Endodermal cell (in vitro differentiated cells): ENCODE measurements at regions not wholly inside any gene's neighbourhood (a gene's known extent, or its start where the extent isn't known, plus 50 kb on each side); places are given as distances from the start of the nearest gene placed in this dataset.

Source experiments
- DNase-seq: peaks from one replicate; pipeline ENCODE4 v3.0.0-alpha.2; 2017
- H3K27ac ChIP-seq: 2 replicates; pipeline ENCODE4 v1.5.1; 2013; ENCODE audit warnings: mild to moderate bottlenecking, low read depth, low read length, moderate library complexity
- H3K27me3 ChIP-seq: 2 replicates; pipeline ENCODE4 v1.6.1; 2013; ENCODE audit warnings: mild to moderate bottlenecking, low read length, moderate library complexity; ENCODE audit not compliant: insufficient read depth, control insufficient read depth, poor library complexity, severe bottlenecking
- H3K36me3 ChIP-seq: 2 replicates; pipeline ENCODE4 v1.7.0; 2013; ENCODE audit warnings: mild to moderate bottlenecking, low read length, moderate library complexity; ENCODE audit not compliant: control insufficient read depth, insufficient read depth
- H3K4me1 ChIP-seq: one replicate; pipeline ENCODE4 v1.7.0; 2013; ENCODE audit warnings: low read length; ENCODE audit not compliant: control insufficient read depth, insufficient read depth
- H3K4me3 ChIP-seq: 2 replicates; pipeline ENCODE4 v1.5.1; 2013; ENCODE audit warnings: mild to moderate bottlenecking, low read length, moderate library complexity
- H3K9ac ChIP-seq: 2 replicates; pipeline ENCODE4 v1.6.1; 2013; ENCODE audit warnings: mild to moderate bottlenecking, low read length, moderate library complexity; ENCODE audit not compliant: poor library complexity, severe bottlenecking; ENCODE audit errors: extremely low read depth
- H3K9me3 ChIP-seq: 2 replicates; pipeline ENCODE4 v1.6.1; 2013; ENCODE audit warnings: mild to moderate bottlenecking, low read length, moderate library complexity; ENCODE audit not compliant: control insufficient read depth
- H3K27ac Mint-ChIP-seq: 2 replicates; pipeline ENCODE4 v1.8.0; 2020; ENCODE audit warnings: mixed read lengths
- H3K27me3 Mint-ChIP-seq: 2 replicates; pipeline ENCODE4 v1.8.0; 2021; ENCODE audit warnings: mild to moderate bottlenecking, mixed read lengths; ENCODE audit not compliant: insufficient read depth
- H3K36me3 Mint-ChIP-seq: 2 replicates; pipeline ENCODE4 v1.8.0; 2020; ENCODE audit warnings: low read depth, mixed read lengths
- H3K4me1 Mint-ChIP-seq: 2 replicates; pipeline ENCODE4 v1.8.0; 2020; ENCODE audit warnings: mixed read lengths
- H3K4me3 Mint-ChIP-seq: 2 replicates; pipeline ENCODE4 v1.8.0; 2020; ENCODE audit warnings: mild to moderate bottlenecking, moderate library complexity, mixed read lengths
- H3K9me3 Mint-ChIP-seq: 2 replicates; pipeline ENCODE4 v1.8.0; 2020; ENCODE audit warnings: mild to moderate bottlenecking, mixed read lengths
- WGBS, 2 experiments: methylation state at CpG; one replicate each; pipeline versions ENCODE4 v1.1.5 to v1.1.7; 2013; ENCODE audit warnings: missing lambda C conversion rate in 2 of 2, mixed read lengths in 1 of 2; ENCODE audit not compliant: insufficient coverage in 1 of 2, insufficient read length in 1 of 2; 5-methylcytosine and 5-hydroxymethylcytosine counted together
- TF ChIP-seq, protein P1 (sequence below): fragments of 200-600 bp; sonication (generic); conservative IDR thresholded peaks from 2 replicates; pipeline ENCODE4 v1.5.0; 2021; ENCODE audit warnings: antibody characterized with exemption, mild to moderate bottlenecking

DNA sequence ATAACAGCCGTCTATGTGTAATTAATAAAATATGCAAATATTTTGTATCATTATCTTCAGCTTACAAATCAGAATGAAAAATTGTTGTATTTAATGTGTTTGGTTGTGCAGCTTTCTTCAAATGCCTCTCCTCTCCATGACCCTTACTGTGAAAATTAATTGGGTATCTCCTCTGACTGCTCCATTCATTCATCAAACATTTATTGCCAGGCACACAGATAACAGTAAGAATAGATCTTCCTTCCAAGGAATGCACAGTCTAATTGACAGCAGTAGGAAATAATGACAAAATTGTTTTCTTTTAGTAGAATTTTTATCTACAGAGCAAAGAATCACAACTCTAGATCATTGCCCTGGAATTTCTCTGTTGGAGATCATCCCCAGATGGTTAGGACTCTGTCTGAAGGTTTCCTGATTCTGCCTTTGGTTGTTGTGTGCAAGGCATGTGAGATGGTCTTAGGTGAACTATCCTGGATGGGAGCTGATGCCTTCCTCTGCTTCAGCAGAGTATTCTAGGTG lies 395.0 kb upstream of the FAT1 start:
- Mint-ChIP-seq H3K4me1 (no peaks in the 10 kb centered on the region), H3K9me3 (no peaks in the 10 kb centered on the region), H3K4me3 (no peak overlapping the region), H3K27me3 (no peaks in the 10 kb centered on the region), H3K36me3 (no peaks in the 10 kb centered on the region), H3K27ac (no peak overlapping the region)
- H3K4me1 ChIP-seq: no peaks in the 10 kb centered on the region
- H3K9me3 ChIP-seq: no peaks in the 10 kb centered on the region
- H3K27ac ChIP-seq: no peak overlapping the region
- H3K36me3 ChIP-seq: no peaks in the 10 kb centered on the region
- WGBS, 2 experiments: no CpG with 5 or more reads among the region's 1 CpG
- no peak overlapping the region for H3K9ac ChIP-seq
- no peak for DNase-seq
- TF ChIP-seq, protein P1, sequence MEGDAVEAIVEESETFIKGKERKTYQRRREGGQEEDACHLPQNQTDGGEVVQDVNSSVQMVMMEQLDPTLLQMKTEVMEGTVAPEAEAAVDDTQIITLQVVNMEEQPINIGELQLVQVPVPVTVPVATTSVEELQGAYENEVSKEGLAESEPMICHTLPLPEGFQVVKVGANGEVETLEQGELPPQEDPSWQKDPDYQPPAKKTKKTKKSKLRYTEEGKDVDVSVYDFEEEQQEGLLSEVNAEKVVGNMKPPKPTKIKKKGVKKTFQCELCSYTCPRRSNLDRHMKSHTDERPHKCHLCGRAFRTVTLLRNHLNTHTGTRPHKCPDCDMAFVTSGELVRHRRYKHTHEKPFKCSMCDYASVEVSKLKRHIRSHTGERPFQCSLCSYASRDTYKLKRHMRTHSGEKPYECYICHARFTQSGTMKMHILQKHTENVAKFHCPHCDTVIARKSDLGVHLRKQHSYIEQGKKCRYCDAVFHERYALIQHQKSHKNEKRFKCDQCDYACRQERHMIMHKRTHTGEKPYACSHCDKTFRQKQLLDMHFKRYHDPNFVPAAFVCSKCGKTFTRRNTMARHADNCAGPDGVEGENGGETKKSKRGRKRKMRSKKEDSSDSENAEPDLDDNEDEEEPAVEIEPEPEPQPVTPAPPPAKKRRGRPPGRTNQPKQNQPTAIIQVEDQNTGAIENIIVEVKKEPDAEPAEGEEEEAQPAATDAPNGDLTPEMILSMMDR: no peak
- H3K4me3 ChIP-seq: no peak overlapping the region
- no peaks in the 10 kb centered on the region for H3K27me3 ChIP-seq

DNA sequence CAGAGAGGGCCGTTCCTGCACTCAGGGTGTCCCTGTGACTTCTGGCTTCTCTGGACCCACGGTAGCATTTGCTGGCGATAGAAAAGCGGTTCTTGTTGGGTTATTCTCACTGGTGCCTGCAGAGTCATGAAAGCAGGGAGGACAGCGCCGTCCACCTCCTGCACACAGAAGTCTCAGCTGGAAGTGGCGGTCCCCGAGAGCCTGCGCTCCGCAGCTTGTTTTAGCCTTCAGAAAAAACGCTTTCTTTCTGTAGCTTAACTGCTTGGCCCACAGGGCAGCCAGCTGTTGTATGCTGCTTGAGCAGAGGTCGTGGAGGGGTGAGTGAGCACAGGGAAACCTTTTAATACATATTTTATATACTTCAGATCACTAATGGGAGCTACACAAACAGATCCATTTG lies 400.7 kb upstream of the FAT1 start:
- H3K9me3 ChIP-seq: no peaks in the 10 kb centered on the region
- no peaks in the 10 kb centered on the region for H3K4me1 Mint-ChIP-seq
- no peaks in the 10 kb centered on the region for H3K27me3 ChIP-seq
- no peaks in the 10 kb centered on the region for H3K4me1 ChIP-seq
- no peaks in the 10 kb centered on the region for H3K27me3 Mint-ChIP-seq
- H3K4me3 ChIP-seq: no peak overlapping the region
- WGBS, 2 experiments: 87 to 94% methylated on average over 4 to 12 of the region's 12 CpGs
- TF ChIP-seq, protein P1: no peak
- no peak overlapping the region for H3K9ac ChIP-seq
- H3K27ac ChIP-seq: no peak overlapping the region
- H3K36me3 ChIP-seq: no peaks in the 10 kb centered on the region
- no peaks in the 10 kb centered on the region for H3K36me3 Mint-ChIP-seq
- H3K27ac Mint-ChIP-seq: no peak overlapping the region
- no peak overlapping the region for H3K4me3 Mint-ChIP-seq
- DNase-seq: no peak
- H3K9me3 Mint-ChIP-seq: no peaks in the 10 kb centered on the region

DNA sequence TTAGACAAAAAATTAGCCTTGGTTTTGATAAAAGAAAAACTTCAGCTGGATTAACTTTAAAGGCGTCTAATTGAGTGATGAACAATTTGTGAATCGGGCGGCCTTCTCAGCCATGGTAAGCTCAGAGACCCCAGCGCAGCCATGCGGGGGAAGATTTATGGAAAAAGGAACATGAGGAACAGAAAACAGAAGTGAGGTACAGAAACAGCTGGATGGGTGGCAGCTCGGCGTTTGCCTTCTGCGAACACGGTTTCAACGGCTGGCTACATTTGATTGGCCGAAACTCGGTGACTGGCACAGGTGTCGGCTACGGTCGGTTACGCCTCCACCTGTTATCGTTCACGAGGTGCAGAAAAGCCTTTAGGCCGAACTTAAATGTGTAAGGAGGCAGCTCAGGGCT lies 401.4 kb upstream of the FAT1 start:
- H3K9ac ChIP-seq: no peak overlapping the region
- H3K27ac ChIP-seq: no peak overlapping the region
- Mint-ChIP-seq H3K27me3 (no peaks in the 10 kb centered on the region), H3K4me1 (no peaks in the 10 kb centered on the region), H3K27ac (no peak overlapping the region), H3K36me3 (no peaks in the 10 kb centered on the region), H3K9me3 (no peaks in the 10 kb centered on the region), H3K4me3 (no peak overlapping the region)
- no peaks in the 10 kb centered on the region for H3K36me3 ChIP-seq
- TF ChIP-seq, protein P1: no peak
- DNase-seq: no peak
- H3K4me3 ChIP-seq: no peak overlapping the region
- H3K4me1 ChIP-seq: no peaks in the 10 kb centered on the region
- H3K27me3 ChIP-seq: no peaks in the 10 kb centered on the region
- no peaks in the 10 kb centered on the region for H3K9me3 ChIP-seq
- 92% methylated on average over 19 of the region's 19 CpGs for WGBS, 2 experiments
